RCC 7860 (cell line): ENCODE measurements at regions not wholly inside any gene's neighbourhood (a gene's known extent, or its start where the extent isn't known, plus 50 kb on each side); places are given as distances from the start of the nearest gene placed in this dataset.

Experiments used
- DNase-seq: peaks from one replicate; pipeline ENCODE4 v3.0.0-alpha.2; 2015; ENCODE audit warnings: low spot score
- FAIRE-seq: peaks from 2 replicates; lab custom pipeline; 2012; peaks lifted over from hg19 to GRCh38; lab: Jason Lieb, UNC

DNA sequence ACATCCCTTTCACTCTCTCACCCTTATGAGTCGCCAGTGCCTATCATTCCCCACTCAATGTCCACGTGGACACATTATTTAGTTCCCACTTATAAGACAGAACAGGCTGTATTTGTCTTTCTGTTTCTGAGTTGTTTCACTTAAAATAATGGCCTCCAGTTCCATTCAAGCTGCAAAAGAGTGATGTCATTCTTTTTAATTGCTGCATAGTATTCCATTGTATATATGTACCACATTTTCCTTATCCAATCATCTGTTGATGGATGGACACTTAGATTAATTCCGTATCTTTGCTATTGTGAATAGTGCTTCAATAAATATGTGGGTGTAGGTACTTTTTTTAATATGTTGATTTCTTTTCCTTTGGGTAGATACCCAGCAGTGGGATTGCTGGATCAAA is 79.1 kb downstream of the ZNF365 start:
- no peak for FAIRE-seq

DNA sequence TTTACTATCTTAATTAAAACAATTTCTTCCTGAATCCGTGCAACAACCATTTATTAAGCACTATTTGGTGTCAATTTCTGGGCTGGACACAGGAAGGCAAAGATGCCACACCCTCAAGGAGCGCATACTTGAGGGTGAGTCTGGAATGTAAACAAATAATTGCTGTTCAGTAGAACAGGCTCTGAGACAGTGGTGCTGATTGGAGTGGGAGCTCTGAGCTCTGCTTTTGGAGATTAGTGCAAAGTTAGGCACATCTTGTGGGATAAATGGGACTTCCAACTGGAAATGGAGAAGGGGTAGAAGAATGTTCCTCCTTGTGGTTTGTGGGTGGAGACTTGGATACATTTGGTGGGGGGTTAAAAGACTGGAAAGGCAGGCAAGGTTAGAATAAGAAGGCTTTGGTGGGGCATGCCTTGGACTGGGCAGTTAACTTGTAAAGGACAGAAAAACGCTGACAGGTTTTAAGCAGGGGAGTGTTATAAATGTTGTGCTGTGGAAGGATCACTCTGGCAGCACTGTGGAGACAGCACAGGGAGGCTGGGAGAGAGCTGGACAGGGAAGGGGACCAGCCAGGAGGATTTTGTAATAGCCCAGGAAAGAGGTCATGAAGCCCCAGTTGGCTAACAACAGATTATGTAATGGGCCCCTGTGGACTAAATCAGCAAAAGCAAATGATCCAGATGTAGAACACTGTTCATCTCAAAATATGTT is 80.7 kb downstream of the ZNF365 start:
- DNase-seq = no peak
- FAIRE-seq = no peak

More for the DNA sequence above, 79.1 kb downstream of the ZNF365 start:
- DNase-seq = no peak

DNA sequence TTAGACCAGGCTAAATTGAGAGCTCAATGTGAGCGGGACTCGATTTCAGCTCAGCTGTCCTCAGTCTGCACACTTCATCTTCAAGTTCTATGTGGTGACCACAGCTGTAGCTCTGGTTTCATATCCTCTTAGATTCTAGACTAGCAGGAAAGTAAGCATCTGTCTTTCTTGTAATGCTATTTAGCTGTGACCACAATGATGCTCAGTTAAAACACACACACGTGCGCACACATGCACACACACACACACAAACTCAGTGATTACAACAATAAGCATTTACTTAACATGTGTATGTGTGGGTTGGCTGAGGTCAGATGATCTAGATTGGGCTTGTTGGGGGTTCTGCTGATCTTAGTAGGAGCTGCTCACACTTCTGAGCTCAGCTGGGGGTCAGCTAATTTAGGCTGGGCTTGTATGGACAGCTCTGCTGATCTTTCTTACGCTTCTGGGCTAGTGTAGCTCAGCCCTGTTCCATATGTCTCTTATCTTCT is 82.5 kb downstream of the ZNF365 start:
- FAIRE-seq = no peak

DNA sequence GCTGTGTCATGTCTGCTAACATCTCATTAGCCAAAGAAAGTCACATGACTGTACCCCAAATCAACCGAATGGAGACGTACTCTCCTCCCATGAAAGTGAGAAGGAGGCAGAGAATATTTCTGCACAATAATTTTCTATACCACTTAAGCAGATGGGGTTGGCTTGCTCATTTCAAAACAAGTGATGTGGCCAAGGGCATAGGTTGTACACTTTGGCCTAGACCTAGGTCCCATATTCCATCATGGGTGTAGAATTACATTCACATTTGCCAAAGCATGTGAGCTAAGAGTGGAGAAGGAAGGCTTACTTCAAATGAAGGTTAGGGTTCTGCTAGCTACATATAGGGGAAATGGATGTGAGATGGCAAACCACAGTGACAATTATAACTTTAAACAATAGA is 83.0 kb downstream of the ZNF365 start:
- DNase-seq (no peak), FAIRE-seq (no peak)

More for the DNA sequence above, 82.5 kb downstream of the ZNF365 start:
- no peak for DNase-seq

DNA sequence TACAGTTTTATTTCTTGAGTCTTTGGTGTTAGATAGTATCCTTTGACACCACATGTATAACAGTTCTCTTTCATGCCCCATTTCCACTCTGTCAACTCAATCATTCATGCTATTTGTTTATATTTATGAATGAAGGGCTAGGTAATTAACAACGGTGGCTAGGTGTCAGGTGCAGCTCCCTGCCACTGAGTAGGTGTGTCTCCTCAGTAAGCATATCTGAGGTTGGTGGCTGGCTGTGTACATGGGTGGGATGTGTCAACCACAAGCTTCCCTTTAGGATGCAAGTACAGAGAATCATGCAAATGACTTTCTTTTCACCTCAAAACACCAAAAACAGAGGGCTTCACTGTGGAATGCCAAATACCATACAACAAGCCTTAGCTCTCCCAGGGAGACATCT is 83.4 kb downstream of the ZNF365 start:
- DNase-seq (no peak), FAIRE-seq (no peak)

DNA sequence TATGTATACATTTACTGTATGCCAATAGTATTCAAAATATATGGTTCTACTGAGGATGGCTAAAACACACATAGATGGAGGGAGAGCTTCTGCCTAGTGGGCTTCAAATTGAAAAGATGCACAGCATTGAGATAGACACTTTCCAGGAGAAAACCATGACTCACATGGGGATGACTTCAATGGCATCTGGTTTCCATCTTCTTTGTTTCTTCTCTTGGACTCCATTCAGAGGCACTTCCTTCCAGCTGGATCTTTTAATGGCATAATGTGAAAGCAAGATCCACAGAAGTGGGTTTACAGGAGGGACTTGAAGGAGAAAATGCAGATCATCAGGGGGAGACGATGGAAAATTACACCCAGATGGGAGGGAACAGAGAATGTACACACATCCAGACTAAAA is 84.9 kb downstream of the ZNF365 start:
- DNase-seq = no peak
- no peak for FAIRE-seq

DNA sequence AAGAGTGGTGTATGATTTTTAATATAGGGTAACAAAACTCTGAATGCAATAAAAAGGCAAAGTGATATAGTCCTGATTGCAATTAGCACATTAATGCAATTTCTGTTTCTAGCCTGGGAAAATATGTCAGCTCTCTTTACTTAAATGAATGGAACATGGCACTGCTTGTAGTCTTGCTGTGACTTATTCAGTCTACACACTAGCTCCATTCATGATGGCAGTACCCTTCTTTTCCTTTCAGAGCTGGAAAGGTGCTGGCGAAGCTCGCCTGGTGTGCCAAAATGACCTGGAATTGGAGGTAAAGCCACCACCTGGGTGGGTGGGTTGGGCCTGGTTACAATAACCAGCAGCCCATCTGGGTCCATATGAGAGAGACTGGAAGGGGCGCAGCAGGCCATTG is 85.3 kb downstream of the ZNF365 start:
- DNase-seq = no peak
- FAIRE-seq = no peak

DNA sequence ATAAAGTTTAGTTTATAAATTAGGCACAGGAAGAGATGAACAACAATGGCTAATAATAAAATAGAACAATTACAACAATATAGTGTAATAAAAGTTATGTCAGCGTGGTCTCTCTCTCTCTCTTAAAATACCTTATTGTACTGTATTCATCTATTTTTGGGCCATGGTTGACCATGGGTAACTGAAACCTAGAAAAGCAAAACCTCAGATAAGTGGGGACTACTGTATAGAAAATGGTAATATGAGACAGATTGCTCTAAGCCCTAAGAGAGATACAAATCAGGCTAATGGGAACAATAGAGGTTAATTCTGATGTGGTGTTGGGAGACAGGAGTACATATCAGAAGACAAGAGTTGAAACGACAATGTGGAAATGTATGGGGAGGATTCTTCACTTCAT is 86.2 kb downstream of the ZNF365 start:
- no peak for FAIRE-seq
- no peak for DNase-seq

DNA sequence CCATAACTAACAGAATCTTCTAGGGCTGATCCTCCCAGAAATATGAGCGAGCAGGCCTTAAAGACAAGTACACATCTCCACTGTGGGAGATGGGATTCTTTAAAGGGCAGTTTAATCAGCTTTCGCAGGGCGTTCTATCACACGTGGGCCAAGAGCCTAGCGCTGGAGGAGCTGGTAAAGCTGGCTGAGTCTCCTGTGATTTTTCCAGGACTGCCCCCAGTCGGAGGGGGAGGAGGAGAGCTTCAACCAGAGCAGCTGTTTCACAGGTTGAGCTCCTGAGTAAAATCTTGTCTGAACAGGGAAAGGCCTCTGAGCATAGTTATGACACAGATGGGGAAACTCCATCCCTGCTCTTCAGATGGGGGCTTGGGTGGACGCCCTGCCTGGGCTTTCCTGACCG is 87.0 kb downstream of the ZNF365 start:
- no peak for FAIRE-seq
- DNase-seq = no peak

DNA sequence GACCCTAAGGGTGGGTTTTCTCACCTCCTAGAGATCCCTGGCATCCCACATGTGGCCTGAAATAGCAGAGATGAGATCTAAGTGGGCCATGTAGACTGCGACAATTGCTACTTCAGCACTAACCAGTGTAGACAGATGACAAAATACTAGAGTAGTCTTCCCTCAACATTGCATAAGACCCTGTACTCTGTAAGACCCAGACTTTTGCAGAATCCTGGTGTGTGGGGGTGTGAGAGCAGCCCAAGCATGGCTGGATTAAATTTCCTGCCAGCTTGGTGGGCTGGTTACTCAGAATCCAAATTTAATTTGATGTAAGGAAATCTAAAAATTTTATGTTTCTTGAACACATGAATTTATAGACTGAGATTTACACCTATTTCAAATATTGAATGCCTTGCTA is 88.3 kb downstream of the ZNF365 start:
- FAIRE-seq = no peak
- DNase-seq = no peak

DNA sequence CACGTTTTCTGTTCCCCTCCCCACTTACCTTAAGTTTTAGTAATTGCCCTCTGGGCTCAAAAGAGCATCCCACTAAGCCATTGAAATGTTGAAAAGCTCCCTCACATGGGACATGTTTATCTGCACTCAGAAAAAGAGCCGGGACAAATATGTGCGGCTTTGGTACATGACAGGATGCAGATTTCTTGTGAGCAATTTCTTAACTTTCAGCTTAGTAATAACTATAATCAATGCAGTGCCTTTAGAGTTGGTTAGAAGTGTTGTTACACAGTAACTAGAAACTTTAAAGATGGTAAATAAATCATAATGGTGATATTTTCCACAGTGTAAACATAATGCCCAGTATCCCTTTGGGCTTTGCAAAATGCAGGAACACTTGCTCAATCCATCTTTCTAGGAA is 89.2 kb downstream of the ZNF365 start:
- no peak for FAIRE-seq
- DNase-seq = no peak

DNA sequence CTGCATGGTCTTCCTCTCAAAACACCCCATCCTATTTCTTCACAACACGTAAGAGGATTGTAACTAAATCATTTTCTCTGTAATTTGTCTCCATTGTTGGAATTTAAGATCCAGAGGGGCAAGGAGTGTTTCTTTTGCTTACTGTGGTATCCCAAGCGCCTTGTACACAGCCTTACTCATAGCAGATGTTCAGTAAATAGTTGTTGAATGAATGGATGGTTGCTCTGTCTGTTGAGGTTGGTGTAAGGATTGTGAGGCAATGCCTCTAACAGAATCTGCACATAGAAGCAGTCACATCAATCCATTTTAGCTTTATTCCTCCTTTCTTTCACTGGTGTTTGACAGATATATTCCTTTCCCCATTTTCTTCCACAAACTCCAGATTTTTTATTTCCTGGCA is 90.1 kb downstream of the ZNF365 start:
- FAIRE-seq (no peak), DNase-seq (no peak)

DNA sequence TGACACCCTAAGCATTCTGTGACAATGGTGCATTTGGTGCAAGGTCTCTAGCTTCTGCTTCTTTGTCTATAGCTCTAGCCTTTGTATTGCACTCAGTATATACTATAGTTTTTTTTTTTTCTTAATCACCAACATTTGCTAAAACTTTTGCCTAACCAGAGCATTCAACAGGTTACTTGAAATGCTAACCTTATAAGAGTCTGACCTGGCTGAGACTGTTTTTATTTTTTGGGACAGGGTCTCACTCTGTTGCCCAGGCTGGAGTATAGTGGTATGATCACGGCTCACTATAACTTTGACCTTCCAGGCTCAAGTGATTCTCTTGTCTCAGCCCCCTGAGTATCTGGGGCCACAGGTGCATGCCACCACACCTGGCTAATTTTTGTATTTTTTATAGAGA is 92.4 kb downstream of the ZNF365 start:
- no peak for DNase-seq
- FAIRE-seq = no peak

DNA sequence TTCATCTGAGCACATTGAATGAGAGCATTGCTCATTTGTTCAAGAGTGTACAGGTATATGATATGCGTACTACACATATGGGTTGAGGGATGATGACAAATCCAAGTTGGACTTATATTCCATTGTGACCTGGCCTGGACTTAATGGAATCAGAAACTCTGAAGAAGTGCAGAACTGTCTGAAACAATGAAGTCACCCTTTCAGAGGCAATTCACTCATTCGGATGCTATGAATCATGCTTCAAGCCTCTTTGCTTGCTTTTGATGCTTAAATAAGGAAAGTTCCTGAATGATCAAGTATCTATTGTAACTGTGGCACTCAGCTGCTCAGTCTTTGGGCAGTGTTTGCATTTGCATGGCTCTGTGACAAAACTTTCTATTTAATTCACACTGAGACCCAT is 93.4 kb downstream of the ZNF365 start:
- DNase-seq = no peak
- no peak for FAIRE-seq

DNA sequence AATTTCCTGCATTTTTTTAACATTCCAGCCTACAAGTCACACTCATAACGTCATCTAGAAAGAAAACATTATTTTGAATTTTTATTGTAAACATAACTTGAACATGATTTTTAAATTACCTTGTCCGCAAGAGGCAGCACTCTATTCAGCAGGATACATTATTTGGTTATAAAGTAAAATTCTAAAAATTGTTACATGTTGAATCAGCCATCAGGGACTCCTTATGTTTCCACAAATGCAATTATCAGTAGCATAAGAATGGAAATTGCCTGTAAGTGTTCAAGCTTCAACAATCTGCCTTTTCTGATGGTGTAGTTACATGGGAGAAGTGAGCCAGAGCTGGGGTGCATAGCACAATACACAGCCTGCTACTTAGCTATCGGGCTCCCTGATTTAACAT is 97.5 kb downstream of the ZNF365 start:
- FAIRE-seq = no peak
- no peak for DNase-seq

DNA sequence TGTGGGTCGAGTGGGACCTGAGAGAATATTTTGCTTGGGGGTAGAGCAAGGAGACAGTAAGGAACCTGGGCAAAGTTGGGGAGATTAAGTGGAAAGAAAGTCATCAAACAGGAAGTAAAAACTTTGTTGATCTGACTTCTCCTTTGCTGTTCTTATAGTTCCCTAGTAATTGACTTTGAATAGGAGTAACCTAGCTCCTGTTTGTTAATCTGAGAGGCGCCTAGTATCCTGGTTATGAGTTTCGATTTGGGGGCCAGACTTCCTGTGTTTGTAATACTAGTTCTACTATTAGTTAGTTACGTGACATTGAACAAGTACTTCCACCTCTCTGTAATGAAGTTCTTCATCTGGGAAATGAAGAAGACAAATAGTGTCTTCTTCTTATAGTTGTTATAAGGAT is 99.1 kb downstream of the ZNF365 start:
- no peak for FAIRE-seq

DNA sequence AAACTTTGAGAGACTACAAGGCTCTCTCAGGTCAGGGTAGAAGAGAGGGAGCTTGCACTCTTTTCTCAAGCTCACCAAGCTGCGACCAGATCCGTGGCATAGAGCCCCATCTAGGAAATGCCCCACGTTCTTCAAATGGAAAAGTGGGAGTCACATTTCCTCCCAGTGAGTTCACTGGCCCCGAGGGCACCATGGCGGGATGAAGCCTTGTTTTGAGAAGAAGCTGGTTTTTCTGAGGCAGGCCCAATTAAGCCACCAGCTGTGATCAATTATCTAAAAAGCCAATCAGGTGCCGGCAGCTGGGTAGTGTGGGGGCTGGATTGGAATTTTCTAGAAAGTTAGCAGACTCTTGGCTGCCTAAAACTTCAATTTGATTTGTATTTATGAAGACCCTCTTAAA is 101.4 kb downstream of the ZNF365 start:
- DNase-seq (no peak), FAIRE-seq (no peak)

More for the DNA sequence above, 99.1 kb downstream of the ZNF365 start:
- no peak for DNase-seq

DNA sequence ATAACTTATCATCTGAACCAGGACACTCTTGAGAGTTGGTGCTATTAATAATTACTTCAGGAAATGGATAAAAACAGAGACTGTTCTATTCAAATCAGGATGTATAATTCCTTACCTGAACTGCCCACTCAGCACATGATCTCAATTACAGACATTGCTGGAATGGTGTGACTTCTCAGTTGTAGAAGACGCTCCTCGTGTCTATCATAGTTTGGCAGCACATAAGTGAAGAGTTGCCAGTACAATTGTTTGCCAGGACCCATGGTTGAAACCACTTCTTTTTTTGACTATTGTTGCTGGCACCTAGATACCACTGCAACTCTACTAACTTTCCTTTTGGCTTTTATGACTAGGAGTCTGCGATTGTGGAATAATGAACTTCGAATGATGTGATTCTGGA is 105.4 kb downstream of the ZNF365 start:
- DNase-seq = no peak
- FAIRE-seq = no peak

DNA sequence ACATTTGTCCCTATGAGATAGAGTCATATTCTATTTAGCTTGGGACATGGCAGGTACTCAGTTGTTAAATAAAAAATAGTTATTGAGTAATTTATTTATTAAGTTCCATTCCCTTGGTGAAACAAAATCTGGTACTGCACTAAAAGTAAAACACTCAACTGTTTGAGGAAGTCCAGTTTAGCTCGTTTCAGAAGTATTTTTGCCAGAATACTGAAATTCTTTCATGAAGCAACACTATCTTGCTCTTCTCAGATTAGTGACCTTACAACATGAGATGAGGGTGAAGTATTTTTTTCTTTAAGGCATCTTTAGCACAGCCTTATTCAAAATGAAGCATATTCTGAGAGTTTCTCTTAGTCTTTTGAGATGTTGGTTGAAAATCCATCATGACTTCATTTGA is 106.0 kb downstream of the ZNF365 start:
- FAIRE-seq = no peak
- DNase-seq = no peak

DNA sequence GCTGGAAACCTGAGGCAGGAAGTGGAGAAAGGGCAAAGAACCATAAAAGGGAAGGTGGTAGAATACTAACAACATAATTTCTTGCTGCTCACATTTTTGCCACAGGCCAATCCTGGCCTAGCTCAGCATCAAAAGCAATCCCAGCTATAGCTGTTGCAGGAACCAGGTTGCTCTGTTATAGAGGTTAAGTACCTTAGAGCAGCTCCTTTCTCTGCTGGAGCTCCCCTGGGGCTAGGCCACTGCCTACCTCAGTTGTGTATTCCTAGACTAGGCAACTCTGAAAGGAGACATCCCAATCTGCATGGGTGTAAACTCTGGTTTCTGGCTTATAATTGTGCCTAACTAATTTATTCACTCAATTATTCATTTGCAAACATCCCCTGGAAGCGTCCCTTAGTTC is 108.4 kb downstream of the ZNF365 start:
- FAIRE-seq (no peak), DNase-seq (no peak)

DNA sequence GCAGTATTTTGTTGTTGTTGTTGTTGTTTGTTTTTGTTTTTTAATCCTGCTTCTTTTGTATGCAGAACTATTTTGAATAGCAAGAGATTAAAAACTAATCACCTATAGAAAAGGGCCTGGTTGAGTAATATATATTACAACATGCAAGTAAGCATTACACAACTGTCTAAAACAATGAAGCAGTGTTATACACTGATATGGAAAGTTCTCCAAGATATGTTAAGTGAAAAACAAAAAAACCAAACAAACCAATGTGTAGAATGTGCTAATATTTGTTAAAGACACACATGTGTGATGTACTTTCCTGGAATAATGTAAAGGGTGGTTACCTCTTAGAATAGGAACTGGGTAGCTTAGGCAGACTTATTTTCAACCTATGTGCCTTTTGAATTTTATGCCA is 117.4 kb downstream of the ZNF365 start:
- DNase-seq = no peak
- no peak for FAIRE-seq

DNA sequence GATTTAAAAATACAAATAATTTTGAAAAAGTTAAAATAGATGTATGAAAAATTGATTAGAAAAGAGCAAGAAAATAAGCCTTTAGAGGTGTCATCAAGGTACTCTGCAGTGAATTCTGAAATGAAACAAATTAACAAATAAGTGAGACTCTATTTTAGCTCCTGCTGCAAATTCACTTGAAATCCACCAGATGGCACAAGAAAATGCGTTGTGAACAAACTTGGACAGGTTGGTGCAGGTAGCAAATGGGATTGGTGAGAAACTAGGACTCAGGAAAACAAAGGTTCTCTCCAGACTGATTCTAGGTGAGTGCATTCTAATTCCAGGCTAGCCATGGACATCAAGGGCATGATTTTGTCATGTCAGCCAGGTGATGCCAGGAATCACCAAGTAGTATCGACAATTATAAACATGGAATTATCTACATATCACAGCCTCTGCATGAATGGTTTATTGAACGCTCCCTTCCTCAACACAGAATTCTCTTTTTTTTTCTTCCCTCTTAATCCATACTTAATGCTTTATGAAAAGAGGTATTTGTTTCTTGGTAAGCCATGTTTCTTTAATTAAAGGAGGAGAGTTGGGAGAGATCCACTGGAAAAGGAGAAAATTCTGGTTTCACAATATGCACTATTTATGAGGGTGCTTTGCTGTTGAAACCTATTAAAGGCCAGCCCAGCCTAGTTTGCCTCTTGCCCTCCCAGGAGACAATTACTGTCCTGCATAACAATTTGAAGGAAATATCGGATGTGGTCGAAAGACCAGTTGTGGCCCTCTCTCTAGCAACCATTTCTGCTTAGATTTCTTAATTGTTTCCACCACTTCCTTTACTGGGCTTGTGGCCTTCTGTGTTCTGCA is 118.1 kb downstream of the ZNF365 start:
- peak; percentile 52 for DNase-seq
- peak; percentile 77 for FAIRE-seq
